Lower leg skin (tissue), 4 donors: ENCODE measurements at regions not wholly inside any gene's neighbourhood (a gene's known extent, or its start where the extent isn't known, plus 50 kb on each side); places are given as distances from the start of the nearest gene placed in this dataset.

Experiments
- DNase-seq, 2 donors: peaks; one replicate each; pipeline ENCODE4 v3.0.0-alpha.2; 2019; ENCODE audit warnings: low spot score in 2 of 2
- H3K4me3 ChIP-seq: fragments of 200-600 bp; sonication (generic); 2 replicates; pipeline ENCODE4 v1.5.1; 2017; ENCODE audit warnings: mild to moderate bottlenecking, low read depth; ENCODE audit not compliant: poor library complexity, severe bottlenecking
- CTCF ChIP-seq, 3 donors: fragments of 450-650 bp; IDR thresholded peaks; one replicate each; pipeline ENCODE4 v1.5.1; 2016; ENCODE audit warnings: antibody characterized with exemption in 3 of 3, mild to moderate bottlenecking in 3 of 3, moderate library complexity in 2 of 3
- POLR2A ChIP-seq, 2 donors: fragments of 450-650 bp; IDR thresholded peaks; one replicate each; pipeline ENCODE4 v1.6.1; 2016 to 2017; ENCODE audit warnings: antibody characterized with exemption in 2 of 2, mild to moderate bottlenecking in 1 of 2, moderate library complexity in 1 of 2
- WGBS, 2 donors: methylation state at CpG; one replicate each; pipeline ENCODE4 v1.1.5; 2018; 5-methylcytosine and 5-hydroxymethylcytosine counted together
- intact Hi-C: fragments of 100-400 bp; cut with DNase I; formaldehyde crosslinking; loops from one replicate; pipeline ENCODE4 v1.15.0; 2023; ENCODE audit warnings: low total_unique reads

GRCh38 chr2:220134756-220135534 lies 507.5 kb downstream of the SLC4A3 start:
- 66 to 71% methylated on average over 6 of the region's 6 CpGs for WGBS, 2 donors
- intact Hi-C loops = no loop called here
- TF ChIP-seq CTCF (IDR thresholded peaks at IDR 0.05) (no peak), POLR2A (IDR thresholded peaks at IDR 0.05) (no peak)
- no peak for DNase-seq
- H3K4me3 ChIP-seq = no peak overlapping the region

GRCh38 chr2:220143336-220143735 lies 515.9 kb downstream of the SLC4A3 start:
- intact Hi-C loops = no loop called here
- 76 to 79% methylated on average over 2 of the region's 2 CpGs for WGBS, 2 donors
- H3K4me3 ChIP-seq = no peak overlapping the region
- no peak for DNase-seq
- TF ChIP-seq POLR2A (IDR thresholded peaks at IDR 0.05) = no peak
- TF ChIP-seq CTCF (IDR thresholded peaks at IDR 0.05) = no peak

DNA sequence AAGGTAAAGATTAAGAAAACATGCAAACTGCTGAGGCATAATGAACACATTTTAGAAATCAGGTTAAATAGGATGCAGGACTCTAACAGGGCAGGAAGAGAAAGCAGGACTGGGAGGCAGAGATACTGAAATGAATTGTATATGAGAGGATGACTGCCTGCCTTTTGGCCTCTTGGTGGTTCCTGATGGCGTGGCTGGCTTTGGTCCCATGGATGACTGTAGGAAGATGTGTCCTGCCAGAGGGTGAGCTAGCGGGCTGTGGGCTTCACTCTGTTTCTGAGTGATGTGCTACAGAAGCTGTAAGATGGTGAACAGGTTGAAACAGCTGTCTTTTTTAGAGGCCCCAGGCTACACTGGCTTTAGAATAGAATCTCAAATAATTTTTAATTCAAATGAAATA lies 517.0 kb downstream of the SLC4A3 start:
- DNase-seq = no peak
- 74 to 81% methylated on average over 2 of the region's 2 CpGs for WGBS, 2 donors
- intact Hi-C loops = no loop called here
- TF ChIP-seq CTCF (IDR thresholded peaks at IDR 0.05) (no peak), POLR2A (IDR thresholded peaks at IDR 0.05) (no peak)
- no peak overlapping the region for H3K4me3 ChIP-seq

GRCh38 chr2:220147161-220148038 lies 520.0 kb downstream of the SLC4A3 start:
- no peak overlapping the region for H3K4me3 ChIP-seq
- DNase-seq = no peak
- 70 to 73% methylated on average over 7 of the region's 7 CpGs for WGBS, 2 donors
- TF ChIP-seq POLR2A (IDR thresholded peaks at IDR 0.05) = no peak
- TF ChIP-seq CTCF (IDR thresholded peaks at IDR 0.05) = no peak
- intact Hi-C loops = no loop called here

- DNase-seq = no peak
- H3K4me3 ChIP-seq = no peak overlapping the region
- no peak for TF ChIP-seq POLR2A (IDR thresholded peaks at IDR 0.05)
- TF ChIP-seq CTCF (IDR thresholded peaks at IDR 0.05) = no peak
- 83 to 86% methylated on average over 9 of the region's 9 CpGs for WGBS, 2 donors
- intact Hi-C loops = no loop called here
These were observed 521.2 kb downstream of the SLC4A3 start for GRCh38 chr2:220148471-220149248.
